ENCODE measurements at regions not wholly inside any gene's neighbourhood (a gene's known extent, or its start where the extent isn't known, plus 50 kb on each side); places are given as distances from the start of the nearest gene placed in this dataset.

DNA sequence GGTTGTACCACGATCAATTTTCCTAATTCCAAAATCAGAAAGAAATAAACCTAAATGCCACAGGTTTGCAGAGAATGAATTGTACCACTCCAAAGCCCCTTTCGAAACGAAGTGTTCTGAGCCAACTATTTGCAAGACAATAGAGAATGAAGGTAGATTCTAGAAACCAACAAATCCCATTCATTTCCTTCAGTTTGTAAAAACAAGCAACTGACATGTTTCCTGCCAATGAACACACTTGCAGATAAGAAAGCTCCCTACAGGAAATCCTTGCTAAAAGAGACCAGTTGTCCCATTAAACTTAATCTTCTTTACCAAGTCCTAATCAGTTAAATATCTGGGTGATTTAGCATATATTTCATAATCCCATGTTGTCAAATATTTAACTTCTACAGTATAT is 198.4 kb upstream of the FOXN3 start:
- Mint-ChIP-seq H3K4me3 (no peak overlapping the region), H3K27ac (no peak overlapping the region), H3K4me1 (peaks cover 46% of the 10 kb centered on the region)

DNA sequence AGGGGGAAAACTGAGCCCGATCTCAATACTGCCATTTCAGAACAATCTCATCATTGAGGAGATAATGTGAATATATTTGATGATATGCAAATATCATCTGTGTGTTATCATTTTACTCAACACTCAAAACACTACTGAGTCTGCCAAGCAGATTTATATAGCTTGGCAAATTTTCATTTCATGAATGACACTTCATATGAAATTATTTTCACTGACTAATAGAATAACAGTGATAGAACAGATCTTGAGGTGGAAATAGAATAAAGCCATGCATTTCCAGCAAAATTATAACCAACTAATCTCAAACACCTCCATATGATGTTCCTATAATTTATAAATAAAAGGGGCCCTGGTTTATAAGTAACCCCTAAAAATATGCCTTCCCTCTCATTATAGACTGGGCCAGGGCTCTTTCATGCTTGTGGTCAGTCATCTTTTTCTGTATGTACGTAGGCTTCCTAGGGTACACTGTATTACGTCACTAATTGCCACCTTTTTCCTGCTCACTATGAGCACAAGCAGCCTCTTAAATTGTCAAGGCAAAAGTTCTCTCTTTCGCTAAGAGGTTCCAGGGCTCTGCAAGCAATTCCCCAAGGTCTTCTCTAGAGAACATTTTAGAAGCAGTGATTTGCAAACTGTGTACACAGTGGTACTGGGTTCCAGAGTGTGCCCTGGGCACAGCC is 197.1 kb upstream of the FOXN3 start:
- TF ChIP-seq, protein P1, sequence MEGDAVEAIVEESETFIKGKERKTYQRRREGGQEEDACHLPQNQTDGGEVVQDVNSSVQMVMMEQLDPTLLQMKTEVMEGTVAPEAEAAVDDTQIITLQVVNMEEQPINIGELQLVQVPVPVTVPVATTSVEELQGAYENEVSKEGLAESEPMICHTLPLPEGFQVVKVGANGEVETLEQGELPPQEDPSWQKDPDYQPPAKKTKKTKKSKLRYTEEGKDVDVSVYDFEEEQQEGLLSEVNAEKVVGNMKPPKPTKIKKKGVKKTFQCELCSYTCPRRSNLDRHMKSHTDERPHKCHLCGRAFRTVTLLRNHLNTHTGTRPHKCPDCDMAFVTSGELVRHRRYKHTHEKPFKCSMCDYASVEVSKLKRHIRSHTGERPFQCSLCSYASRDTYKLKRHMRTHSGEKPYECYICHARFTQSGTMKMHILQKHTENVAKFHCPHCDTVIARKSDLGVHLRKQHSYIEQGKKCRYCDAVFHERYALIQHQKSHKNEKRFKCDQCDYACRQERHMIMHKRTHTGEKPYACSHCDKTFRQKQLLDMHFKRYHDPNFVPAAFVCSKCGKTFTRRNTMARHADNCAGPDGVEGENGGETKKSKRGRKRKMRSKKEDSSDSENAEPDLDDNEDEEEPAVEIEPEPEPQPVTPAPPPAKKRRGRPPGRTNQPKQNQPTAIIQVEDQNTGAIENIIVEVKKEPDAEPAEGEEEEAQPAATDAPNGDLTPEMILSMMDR (IDR thresholded peaks at IDR 0.05; ENCODE audit: unreplicated experiment) = no peak
- H3K4me1 Mint-ChIP-seq = peaks cover 35% of the 10 kb centered on the region
- H3K9me3 Mint-ChIP-seq = no peaks in the 10 kb centered on the region
- no peak overlapping the region for H3K4me3 Mint-ChIP-seq
- H3K36me3 Mint-ChIP-seq = peaks cover 10% of the 10 kb centered on the region
- H3K27me3 Mint-ChIP-seq (ENCODE audit: low read depth) = no peaks in the 10 kb centered on the region
- DNase-seq (ENCODE audit: low spot score in 2 of 2, unreplicated experiment in 2 of 2) = no peak
- H3K27ac Mint-ChIP-seq = no peak overlapping the region

More for the DNA sequence above, 198.4 kb upstream of the FOXN3 start:
- Mint-ChIP-seq H3K27me3 (ENCODE audit: low read depth) (no peaks in the 10 kb centered on the region), H3K36me3 (peaks cover 8% of the 10 kb centered on the region), H3K9me3 (no peaks in the 10 kb centered on the region)
- TF ChIP-seq, protein P1 (IDR thresholded peaks at IDR 0.05; ENCODE audit: unreplicated experiment) = no peak
- no peak for DNase-seq (ENCODE audit: low spot score in 2 of 2, unreplicated experiment in 2 of 2)

DNA sequence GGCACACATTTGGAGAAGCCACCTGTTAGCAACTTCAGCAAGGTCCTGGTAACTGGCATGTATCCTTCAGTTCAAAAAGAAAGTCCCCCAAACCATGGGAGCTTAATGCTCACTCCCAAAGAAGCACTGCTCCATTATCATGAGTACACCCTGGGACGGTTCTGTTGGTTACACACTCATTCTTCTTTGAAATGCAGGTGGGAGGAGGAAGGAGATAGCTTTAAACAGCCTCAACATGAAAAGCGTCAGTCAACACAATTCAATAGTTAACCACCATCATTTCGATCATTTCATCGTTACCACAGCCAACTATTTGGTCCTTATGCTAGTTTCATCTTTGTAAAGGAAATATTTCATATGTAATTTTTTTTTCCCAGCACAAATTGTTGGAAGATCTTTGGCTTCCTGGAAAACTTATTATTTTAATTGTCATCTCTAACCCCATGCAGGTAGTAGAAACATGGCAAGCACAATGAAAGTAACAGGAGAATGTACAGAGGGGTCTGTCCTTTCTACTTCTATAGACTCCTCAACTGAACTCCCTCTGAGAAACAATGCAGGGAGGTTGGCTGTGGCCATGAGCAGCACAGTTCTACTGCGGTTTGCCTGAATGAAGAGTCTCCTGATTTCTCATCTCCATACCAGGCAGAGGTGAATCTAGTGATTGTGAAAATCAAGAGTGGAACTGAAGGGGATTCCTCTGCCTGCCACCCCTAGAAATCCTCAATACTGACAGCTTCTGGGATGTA is 196.4 kb upstream of the FOXN3 start:
- Mint-ChIP-seq H3K36me3 (peaks cover 15% of the 10 kb centered on the region), H3K27ac (no peak overlapping the region), H3K27me3 (ENCODE audit: low read depth) (no peaks in the 10 kb centered on the region), H3K4me3 (no peak overlapping the region), H3K9me3 (peaks cover 6% of the 10 kb centered on the region), H3K4me1 (peaks cover 35% of the 10 kb centered on the region)
- no peak for DNase-seq (ENCODE audit: low spot score in 2 of 2, unreplicated experiment in 2 of 2)
- TF ChIP-seq, protein P1 (IDR thresholded peaks at IDR 0.05; ENCODE audit: unreplicated experiment) = no peak

DNA sequence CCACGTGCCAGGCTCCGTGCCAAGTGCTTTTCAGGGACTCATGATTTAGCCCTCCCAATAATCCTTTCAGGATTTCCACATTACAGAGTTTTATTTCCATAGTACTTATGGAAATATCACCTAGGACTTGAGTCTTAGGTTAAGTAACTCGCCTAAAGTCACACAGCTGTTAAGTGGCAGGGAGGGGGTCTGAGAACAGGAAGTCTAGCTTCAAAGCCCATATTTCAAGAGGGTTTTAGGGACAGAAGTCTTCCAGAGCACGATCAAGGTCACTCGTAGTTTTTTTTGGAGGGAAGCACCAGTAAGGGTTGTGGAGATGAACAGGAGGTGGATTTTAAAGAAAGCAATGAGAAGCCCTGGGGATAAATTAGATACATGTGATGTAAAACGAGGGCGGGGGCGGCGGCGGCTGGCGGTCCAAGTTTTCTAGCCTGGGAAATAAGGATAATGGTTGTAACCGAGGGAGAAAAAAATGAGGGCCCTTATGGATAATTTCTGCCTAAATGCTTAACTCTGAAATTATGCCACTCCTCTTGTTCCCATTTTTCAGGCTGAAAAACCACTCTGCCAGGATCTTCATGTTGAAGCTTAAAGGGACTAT is 192.6 kb upstream of the FOXN3 start:
- peaks cover 28% of the 10 kb centered on the region for H3K9me3 Mint-ChIP-seq

DNA sequence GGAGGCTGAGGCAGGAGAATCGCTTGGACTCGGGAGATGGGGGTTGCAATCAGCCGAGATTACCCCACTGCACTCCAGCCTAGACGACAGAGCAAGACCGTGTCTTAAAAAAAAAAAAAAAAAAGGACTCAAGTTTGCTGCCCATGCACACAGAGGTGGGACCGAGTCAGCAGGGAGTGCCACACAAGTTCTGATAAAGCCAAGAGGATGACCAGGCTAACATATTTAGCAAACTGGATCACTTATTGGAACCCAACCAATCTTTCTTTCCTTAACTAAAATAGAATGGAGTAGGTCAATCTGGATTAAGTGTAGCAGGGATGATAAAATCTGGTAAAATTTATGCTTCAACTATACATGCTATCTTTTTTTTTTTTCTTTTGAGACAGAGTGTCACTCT is 190.4 kb upstream of the FOXN3 start:
- peaks cover 35% of the 10 kb centered on the region for H3K9me3 Mint-ChIP-seq
- no peak for DNase-seq (ENCODE audit: low spot score in 2 of 2, unreplicated experiment in 2 of 2)
- H3K27me3 Mint-ChIP-seq (ENCODE audit: low read depth) = no peaks in the 10 kb centered on the region
- TF ChIP-seq, protein P1 (IDR thresholded peaks at IDR 0.05; ENCODE audit: unreplicated experiment) = no peak
- peaks cover 4% of the 10 kb centered on the region for H3K4me1 Mint-ChIP-seq
- H3K36me3 Mint-ChIP-seq = peaks cover 41% of the 10 kb centered on the region
- H3K27ac Mint-ChIP-seq = no peak overlapping the region
- H3K4me3 Mint-ChIP-seq = no peak overlapping the region

More for the DNA sequence above, 192.6 kb upstream of the FOXN3 start:
- no peak overlapping the region for H3K27ac Mint-ChIP-seq
- DNase-seq (ENCODE audit: low spot score in 2 of 2, unreplicated experiment in 2 of 2) = peak in 1 of 2 experiments; percentile 5
- H3K36me3 Mint-ChIP-seq = peaks cover 38% of the 10 kb centered on the region
- no peak overlapping the region for H3K4me3 Mint-ChIP-seq
- no peaks in the 10 kb centered on the region for H3K27me3 Mint-ChIP-seq (ENCODE audit: low read depth)
- TF ChIP-seq, protein P1 (IDR thresholded peaks at IDR 0.05; ENCODE audit: unreplicated experiment) = no peak
- peaks cover 4% of the 10 kb centered on the region for H3K4me1 Mint-ChIP-seq

Data from mesothelial cell of epicardium (in vitro differentiated cells).